ENCODE measurements at regions not wholly inside any gene's neighbourhood (a gene's known extent, or its start where the extent isn't known, plus 50 kb on each side); places are given as distances from the start of the nearest gene placed in this dataset.

- TF ChIP-seq POLR2A (IDR thresholded peaks at IDR 0.05) (no peak), CTCF (IDR thresholded peaks at IDR 0.05) (no peak)
- no peak overlapping the region for H3K27ac ChIP-seq
- no peaks in the 10 kb centered on the region for H3K27me3 ChIP-seq
- intact Hi-C loops (cut with DNase I), result no loop called here
- H3K36me3 ChIP-seq, result no peaks in the 10 kb centered on the region
- WGBS, 2 donors, result 83 to 87% methylated on average over 2 of the region's 2 CpGs
- no peaks in the 10 kb centered on the region for H3K4me1 ChIP-seq
- H3K9me3 ChIP-seq, result no peaks in the 10 kb centered on the region
- no peak for DNase-seq
- no peak overlapping the region for H3K4me3 ChIP-seq (replicated peaks in 1 of 3)
These were observed 143.0 kb upstream of the PDGFD start for GRCh38 chr11:104306862-104307474.

GRCh38 chr11:104301776-104302175, 137.8 kb upstream of the PDGFD start:
- H3K36me3 ChIP-seq, result no peaks in the 10 kb centered on the region
- intact Hi-C loops (cut with DNase I), result no loop called here
- H3K27ac ChIP-seq, result no peak overlapping the region
- no peak for DNase-seq
- WGBS, 2 donors, result 81 to 85% methylated on average over 1 of the region's 1 CpG
- H3K27me3 ChIP-seq, result no peaks in the 10 kb centered on the region
- H3K4me1 ChIP-seq, result no peaks in the 10 kb centered on the region
- H3K4me3 ChIP-seq (replicated peaks in 1 of 3), result no peak overlapping the region
- H3K9me3 ChIP-seq, result no peaks in the 10 kb centered on the region
- TF ChIP-seq POLR2A (IDR thresholded peaks at IDR 0.05), result no peak
- TF ChIP-seq CTCF (IDR thresholded peaks at IDR 0.05), result no peak

GRCh38 chr11:104291646-104292045, 127.7 kb upstream of the PDGFD start:
- no peaks in the 10 kb centered on the region for H3K36me3 ChIP-seq
- 73 to 88% methylated on average over 2 of the region's 2 CpGs for WGBS, 2 donors
- TF ChIP-seq CTCF (IDR thresholded peaks at IDR 0.05) (no peak), POLR2A (IDR thresholded peaks at IDR 0.05) (no peak)
- no peak overlapping the region for H3K4me3 ChIP-seq (replicated peaks in 1 of 3)
- H3K27me3 ChIP-seq, result no peaks in the 10 kb centered on the region
- no peaks in the 10 kb centered on the region for H3K4me1 ChIP-seq
- no peak overlapping the region for H3K27ac ChIP-seq
- DNase-seq, result no peak
- intact Hi-C loops (cut with DNase I), result no loop called here
- no peaks in the 10 kb centered on the region for H3K9me3 ChIP-seq

- no peaks in the 10 kb centered on the region for H3K27me3 ChIP-seq
- DNase-seq, result no peak
- no peaks in the 10 kb centered on the region for H3K36me3 ChIP-seq
- 67 to 75% methylated on average over 1 of the region's 1 CpG for WGBS, 2 donors
- intact Hi-C loops (cut with DNase I), result no loop called here
- no peak overlapping the region for H3K27ac ChIP-seq
- no peaks in the 10 kb centered on the region for H3K4me1 ChIP-seq
- no peak overlapping the region for H3K4me3 ChIP-seq (replicated peaks in 1 of 3)
- H3K9me3 ChIP-seq, result no peaks in the 10 kb centered on the region
- TF ChIP-seq CTCF (IDR thresholded peaks at IDR 0.05) (no peak), POLR2A (IDR thresholded peaks at IDR 0.05) (no peak)
These were observed 122.2 kb upstream of the PDGFD start for GRCh38 chr11:104286129-104286528.

GRCh38 chr11:104279587-104279986, 115.6 kb upstream of the PDGFD start:
- TF ChIP-seq CTCF (IDR thresholded peaks at IDR 0.05), result no peak
- TF ChIP-seq POLR2A (IDR thresholded peaks at IDR 0.05), result no peak
- no peaks in the 10 kb centered on the region for H3K9me3 ChIP-seq
- no peaks in the 10 kb centered on the region for H3K36me3 ChIP-seq
- no peaks in the 10 kb centered on the region for H3K27me3 ChIP-seq
- H3K4me1 ChIP-seq, result no peaks in the 10 kb centered on the region
- no peak overlapping the region for H3K4me3 ChIP-seq (replicated peaks in 1 of 3)
- H3K27ac ChIP-seq, result no peak overlapping the region
- DNase-seq, result no peak
- intact Hi-C loops (cut with DNase I), result no loop called here
